Fibroblast of villous mesenchyme (primary cell): ENCODE measurements at regions not wholly inside any gene's neighbourhood (a gene's known extent, or its start where the extent isn't known, plus 50 kb on each side); places are given as distances from the start of the nearest gene placed in this dataset.
"Not testable (repeated sequence)": the region's sequence is repeated elsewhere in the genome, so short reads cannot be mapped to it uniquely, and the experiment has no call there.

ENCODE experiments used
- DNase-seq: peaks from one replicate; pipeline ENCODE4 v3.0.0-alpha.2; 2010; ENCODE audit warnings: low read depth
- H3K4me3 ChIP-seq: 2 replicates; pipeline ENCODE4 v1.5.1; 2011; ENCODE audit warnings: low read depth, mild to moderate bottlenecking, low read length
- CTCF ChIP-seq: IDR thresholded peaks from 2 replicates; pipeline ENCODE4 v1.5.1; 2012; ENCODE audit warnings: low read depth, mild to moderate bottlenecking, low read length; ENCODE audit not compliant: insufficient read depth

GRCh38 chr17:20781260-20781659 is 201.7 kb downstream of the CDRT15L2 start:
- no peak for TF ChIP-seq CTCF
- no peak for DNase-seq
- no peak overlapping the region for H3K4me3 ChIP-seq

- not testable (repeated sequence) for H3K4me3 ChIP-seq, DNase-seq
Measured at GRCh38 chr17:20781869-20782268, 202.3 kb downstream of the CDRT15L2 start.

- DNase-seq, result no peak
- no peak for TF ChIP-seq CTCF
Measured at GRCh38 chr17:20783091-20783490, 203.6 kb downstream of the CDRT15L2 start.

DNA sequence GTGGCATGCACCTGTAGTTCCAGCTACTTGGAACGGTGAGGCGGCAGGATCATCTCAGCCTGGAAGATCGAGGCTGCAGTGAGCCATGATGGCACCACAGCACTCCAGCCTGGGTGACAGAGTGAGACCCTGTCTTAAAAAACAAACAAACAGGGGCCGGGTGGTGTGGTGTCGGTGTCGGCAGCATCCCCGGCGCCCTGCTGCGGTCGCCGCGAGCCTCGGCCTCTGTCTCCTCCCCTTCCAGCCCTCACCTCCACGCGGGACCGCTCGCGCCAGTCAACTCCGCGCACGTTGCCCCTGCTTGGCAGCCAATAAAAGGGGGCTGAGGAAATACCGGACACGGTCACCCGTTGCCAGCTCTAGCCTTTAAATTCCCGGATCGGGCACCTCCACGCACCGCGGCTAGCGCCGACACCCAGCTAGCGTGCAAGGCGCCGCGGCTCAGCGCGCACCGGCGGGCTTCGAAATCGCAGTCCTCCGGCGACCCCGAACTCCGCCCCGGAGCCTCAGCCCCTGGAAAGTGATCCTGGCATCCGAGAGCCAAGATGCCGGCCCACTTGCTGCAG is 204.7 kb downstream of the CDRT15L2 start:
- TF ChIP-seq CTCF, result no peak
- no peak for DNase-seq

More at GRCh38 chr17:20783091-20783490, 203.6 kb downstream of the CDRT15L2 start:
- no peak overlapping the region for H3K4me3 ChIP-seq

DNA sequence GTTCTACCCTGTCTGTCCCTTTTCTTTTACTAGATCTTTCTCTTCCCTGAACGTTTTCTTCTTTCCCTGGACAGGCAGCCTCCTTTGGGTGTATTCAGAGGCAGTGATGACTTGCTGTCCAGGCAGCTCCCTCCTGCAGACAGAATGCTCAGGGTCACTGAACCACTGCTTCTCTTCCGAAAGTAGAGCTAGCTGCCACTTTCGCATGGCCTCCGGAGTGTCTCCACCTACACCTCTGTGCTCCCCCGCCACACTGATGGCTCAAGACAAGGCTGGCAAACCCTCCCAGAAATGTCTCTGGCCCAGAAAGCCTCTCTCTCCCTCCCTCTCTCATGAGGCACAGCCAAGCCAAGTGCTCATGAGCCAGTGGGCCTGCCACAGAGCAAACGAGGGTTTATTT is 207.8 kb downstream of the CDRT15L2 start:
- no peak for DNase-seq
- no peak for TF ChIP-seq CTCF
- no peak overlapping the region for H3K4me3 ChIP-seq

More for the DNA sequence above, 204.7 kb downstream of the CDRT15L2 start:
- no peak overlapping the region for H3K4me3 ChIP-seq

DNA sequence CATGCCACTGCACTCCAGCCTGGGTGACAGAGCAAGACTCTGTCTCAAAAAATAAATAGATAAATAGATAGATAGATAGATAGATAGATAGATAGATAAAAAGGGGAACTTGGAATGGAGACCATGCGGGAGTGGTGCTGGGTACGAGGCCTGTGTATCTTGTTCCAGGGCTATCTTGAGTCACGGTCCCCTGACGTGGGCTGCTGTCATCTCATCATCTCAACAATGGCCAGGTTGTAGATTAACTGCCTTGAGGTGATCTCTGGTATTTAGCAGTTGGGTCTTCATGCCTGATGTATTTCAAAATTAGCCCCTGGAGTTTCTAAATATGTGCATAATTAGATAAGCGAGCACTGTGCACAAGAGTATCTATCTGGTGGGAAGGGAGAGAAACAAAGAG is 212.1 kb downstream of the CDRT15L2 start:
- no peak for DNase-seq
- no peak for TF ChIP-seq CTCF
- no peak overlapping the region for H3K4me3 ChIP-seq

- H3K4me3 ChIP-seq, DNase-seq: not testable (repeated sequence)
- peak; percentile 20 for TF ChIP-seq CTCF
Measured at GRCh38 chr17:20794532-20794931, 215.0 kb downstream of the CDRT15L2 start.
